GM12878 (cell line): ENCODE measurements at regions not wholly inside any gene's neighbourhood (a gene's known extent, or its start where the extent isn't known, plus 50 kb on each side); places are given as distances from the start of the nearest gene placed in this dataset.

ENCODE experiments used
- ATAC-seq: fragments of 200-7000 bp; cut with Tn5 transposase; 3 replicates; pipeline ENCODE4 v1.9.1; 2020; ENCODE audit warnings: mild to moderate bottlenecking, moderate library complexity
- BruUV-seq: library from RNA; stranded (reverse); fragments of 400-500 nt; replicated peaks from 2 replicates; lab custom pipeline; 2021; lab: Mats Ljungman, UMichigan
- CTCF ChIA-PET: fragments of 300-600 bp; sonication (Branson Sonifier 250); formaldehyde crosslinking; extraction: SDS; loops from one replicate; lab custom pipeline; 2021; ENCODE audit warnings: inconsistent platforms; lab: Yijun Ruan, JAX
- POLR2A ChIA-PET: fragments of 350-600 bp; formaldehyde crosslinking; extraction: SDS; loops from one replicate; lab custom pipeline; 2021; ENCODE audit warnings: inconsistent platforms; lab: Charles Lee
- RAD21 ChIA-PET: fragments of 300-600 bp; sonication (Branson Sonifier 250); formaldehyde crosslinking; loops from one replicate; lab custom pipeline; 2023; ENCODE audit warnings: antibody characterized with exemption; ENCODE audit not compliant: unreplicated experiment; lab: Charles Lee
- SMC1A ChIA-PET: fragments of 300-600 bp; sonication (Branson Sonifier 250); formaldehyde crosslinking; loops from one replicate; lab custom pipeline; 2023; ENCODE audit not compliant: unreplicated experiment, uncharacterized antibody; lab: Charles Lee
- DNase-seq: peaks from one replicate; pipeline ENCODE4 v3.0.0-alpha.2; 2011; ENCODE audit warnings: low read depth, low spot score
- FAIRE-seq: peaks from 3 replicates; lab custom pipeline; 2011; peaks lifted over from hg19 to GRCh38; lab: Jason Lieb, UNC
- H2AFZ ChIP-seq: 2 replicates; pipeline ENCODE4 v1.6.0; 2011; ENCODE audit warnings: low read depth, low read length, control low read depth; ENCODE audit not compliant: control insufficient read depth
- H3K27ac ChIP-seq: 2 replicates; pipeline ENCODE4 v1.5.1; 2011; ENCODE audit warnings: control low read depth; ENCODE audit not compliant: control insufficient read depth, insufficient read depth
- H3K27me3 ChIP-seq, 2 experiments: replicated peaks in 1 of 2; 2 replicates each; pipeline versions ENCODE4 v1.6.0 to v1.6.1; 2011; ENCODE audit warnings: low read length in 1 of 2; ENCODE audit not compliant: control insufficient read depth in 2 of 2, insufficient read depth in 2 of 2
- H3K36me3 ChIP-seq, 2 experiments: 2 replicates each; pipeline ENCODE4 v1.5.1; 2011; ENCODE audit warnings: low read length in 1 of 2; ENCODE audit not compliant: control insufficient read depth in 2 of 2, insufficient read depth in 2 of 2
- H3K4me1 ChIP-seq: 2 replicates; pipeline ENCODE4 v1.6.1; 2011; ENCODE audit warnings: mild to moderate bottlenecking, low read length, moderate library complexity, mixed read lengths; ENCODE audit not compliant: control insufficient read depth, insufficient read depth
- H3K4me2 ChIP-seq: 2 replicates; pipeline ENCODE4 v1.6.0; 2011; ENCODE audit warnings: control low read depth; ENCODE audit not compliant: control insufficient read depth, insufficient read depth
- H3K4me3 ChIP-seq: fragments of 200-600 bp; sonication (generic); 2 replicates; pipeline ENCODE4 v1.5.1; 2016
- H3K79me2 ChIP-seq: 2 replicates; pipeline ENCODE4 v1.6.0; 2011; ENCODE audit warnings: low read length; ENCODE audit not compliant: control insufficient read depth, insufficient read depth
- H3K9ac ChIP-seq: 2 replicates; pipeline ENCODE4 v1.8.0; 2011; ENCODE audit warnings: low read length, control low read depth, mixed read lengths; ENCODE audit not compliant: control insufficient read depth, insufficient read depth
- H3K9me3 ChIP-seq: replicated peaks from 3 replicates; pipeline ENCODE4 v1.5.1; 2011; ENCODE audit warnings: mild to moderate bottlenecking, low read length; ENCODE audit not compliant: control insufficient read depth, insufficient read depth
- H4K20me1 ChIP-seq: 2 replicates; pipeline ENCODE4 v1.6.0; 2011; ENCODE audit not compliant: control insufficient read depth, insufficient read depth
- BCL3 ChIP-seq: IDR thresholded peaks from 2 replicates; pipeline ENCODE4 v1.6.1; 2011; ENCODE audit warnings: borderline replicate concordance, low read depth, mild to moderate bottlenecking, moderate library complexity, low read length; ENCODE audit not compliant: insufficient read depth, poor library complexity, severe bottlenecking
- BRCA1 ChIP-seq: IDR thresholded peaks from 2 replicates; pipeline ENCODE4 v1.6.1; 2011; ENCODE audit warnings: low read depth, low read length, improper control_type of control experiment
- CBX5 ChIP-seq: sonication (generic); IDR thresholded peaks from 2 replicates; pipeline ENCODE4 v1.6.1; 2016; ENCODE audit warnings: low read depth, moderate library complexity, mild to moderate bottlenecking, inconsistent platforms
- HDAC2 ChIP-seq: fragments of 200-600 bp; sonication (generic); IDR thresholded peaks from 2 replicates; pipeline ENCODE4 v1.6.1; 2017
- IKZF1 ChIP-seq: fragments of 450-650 bp; conservative IDR thresholded peaks from 2 replicates; pipeline ENCODE4 v1.6.1; 2017; ENCODE audit warnings: antibody characterized with exemption, mild to moderate bottlenecking
- JUND ChIP-seq: IDR thresholded peaks from 2 replicates; pipeline ENCODE4 v1.6.1; 2012; ENCODE audit warnings: low read depth, mild to moderate bottlenecking, low read length, improper control_type of control experiment, moderate library complexity
- MTA2 ChIP-seq: fragments of 450-650 bp; IDR thresholded peaks from 2 replicates; pipeline ENCODE4 v1.6.1; 2016; ENCODE audit warnings: low read depth, mild to moderate bottlenecking, moderate library complexity
- MXI1 ChIP-seq: fragments of 150-350 bp; IDR thresholded peaks from 2 replicates; pipeline ENCODE4 v1.6.1; 2011; ENCODE audit warnings: low read depth, mild to moderate bottlenecking, inconsistent platforms, low read length, improper control_type of control experiment
- NRF1 ChIP-seq: conservative IDR thresholded peaks from 2 replicates; pipeline ENCODE4 v1.6.1; 2011; ENCODE audit warnings: mild to moderate bottlenecking, low read depth, low read length, improper control_type of control experiment
- SP1 ChIP-seq: IDR thresholded peaks from one replicate; pipeline ENCODE4 v1.6.1; 2011; ENCODE audit warnings: low read depth, low read length
- ZBTB11 ChIP-seq: fragments of 450-650 bp; formaldehyde crosslinking; IDR thresholded peaks from 2 replicates; pipeline ENCODE4 v1.5.0; 2022; ENCODE audit warnings: mild to moderate bottlenecking, missing genetic modification characterization
- WGBS: methylation state at CpG from one replicate; pipeline ENCODE4 v1.1.6; 2016; ENCODE audit warnings: low lambda C conversion rate; ENCODE audit not compliant: insufficient replicate concordance, insufficient coverage; ENCODE audit errors: missing lambda C conversion rate; 5-methylcytosine and 5-hydroxymethylcytosine counted together
- in situ Hi-C: fragments of 300-500 bp; cut with MboI; formaldehyde crosslinking; loops from 9 replicates; pipeline ENCODE4 v1.14.3; 2018; ENCODE audit warnings: mixed read lengths
- intact Hi-C: fragments of 100-400 bp; cut with micrococcal nuclease; formaldehyde crosslinking; loops from one replicate; pipeline ENCODE4 v1.14.2; 2022; ENCODE audit not compliant: unreplicated experiment
- TF ChIP-seq, protein P1 (sequence below): fragments of 450-650 bp; IDR thresholded peaks from 2 replicates; pipeline ENCODE4 v1.6.1; 2016; ENCODE audit warnings: mild to moderate bottlenecking, moderate library complexity, borderline replicate concordance
- TF ChIP-seq, protein P2 (sequence below): IDR thresholded peaks from 2 replicates; pipeline ENCODE4 v1.6.1; 2012; ENCODE audit warnings: low read depth, low read length, improper control_type of control experiment

DNA sequence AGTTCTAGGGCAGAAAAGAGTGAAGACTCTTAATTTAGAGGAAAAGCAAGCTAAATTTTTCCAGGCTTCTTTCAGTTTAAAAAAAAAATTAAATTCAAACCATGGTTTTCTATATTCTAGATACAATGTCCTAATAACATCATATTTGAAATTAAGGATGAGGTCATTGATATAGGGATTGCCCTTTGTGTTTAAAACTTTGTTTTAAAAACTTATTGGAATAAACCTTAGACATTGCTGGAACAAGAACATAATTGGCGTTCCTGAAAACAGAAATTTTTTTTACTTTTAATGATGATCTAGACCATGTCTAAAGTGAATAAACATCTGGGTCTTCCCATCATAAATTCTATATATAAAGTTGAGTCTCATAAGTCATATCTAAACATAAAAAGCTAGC, 859.4 kb upstream of the CHORDC1 start (continued):
- TF ChIP-seq NRF1: no peak
- TF ChIP-seq JUND: no peak
- no peak for TF ChIP-seq MTA2
- no peak for TF ChIP-seq BRCA1
- no peak for TF ChIP-seq CBX5
- no peak for TF ChIP-seq IKZF1
- no peak for TF ChIP-seq SP1
- TF ChIP-seq, protein P1, sequence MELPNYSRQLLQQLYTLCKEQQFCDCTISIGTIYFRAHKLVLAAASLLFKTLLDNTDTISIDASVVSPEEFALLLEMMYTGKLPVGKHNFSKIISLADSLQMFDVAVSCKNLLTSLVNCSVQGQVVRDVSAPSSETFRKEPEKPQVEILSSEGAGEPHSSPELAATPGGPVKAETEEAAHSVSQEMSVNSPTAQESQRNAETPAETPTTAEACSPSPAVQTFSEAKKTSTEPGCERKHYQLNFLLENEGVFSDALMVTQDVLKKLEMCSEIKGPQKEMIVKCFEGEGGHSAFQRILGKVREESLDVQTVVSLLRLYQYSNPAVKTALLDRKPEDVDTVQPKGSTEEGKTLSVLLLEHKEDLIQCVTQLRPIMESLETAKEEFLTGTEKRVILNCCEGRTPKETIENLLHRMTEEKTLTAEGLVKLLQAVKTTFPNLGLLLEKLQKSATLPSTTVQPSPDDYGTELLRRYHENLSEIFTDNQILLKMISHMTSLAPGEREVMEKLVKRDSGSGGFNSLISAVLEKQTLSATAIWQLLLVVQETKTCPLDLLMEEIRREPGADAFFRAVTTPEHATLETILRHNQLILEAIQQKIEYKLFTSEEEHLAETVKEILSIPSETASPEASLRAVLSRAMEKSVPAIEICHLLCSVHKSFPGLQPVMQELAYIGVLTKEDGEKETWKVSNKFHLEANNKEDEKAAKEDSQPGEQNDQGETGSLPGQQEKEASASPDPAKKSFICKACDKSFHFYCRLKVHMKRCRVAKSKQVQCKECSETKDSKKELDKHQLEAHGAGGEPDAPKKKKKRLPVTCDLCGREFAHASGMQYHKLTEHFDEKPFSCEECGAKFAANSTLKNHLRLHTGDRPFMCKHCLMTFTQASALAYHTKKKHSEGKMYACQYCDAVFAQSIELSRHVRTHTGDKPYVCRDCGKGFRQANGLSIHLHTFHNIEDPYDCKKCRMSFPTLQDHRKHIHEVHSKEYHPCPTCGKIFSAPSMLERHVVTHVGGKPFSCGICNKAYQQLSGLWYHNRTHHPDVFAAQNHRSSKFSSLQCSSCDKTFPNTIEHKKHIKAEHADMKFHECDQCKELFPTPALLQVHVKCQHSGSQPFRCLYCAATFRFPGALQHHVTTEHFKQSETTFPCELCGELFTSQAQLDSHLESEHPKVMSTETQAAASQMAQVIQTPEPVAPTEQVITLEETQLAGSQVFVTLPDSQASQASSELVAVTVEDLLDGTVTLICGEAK: no peak

DNA sequence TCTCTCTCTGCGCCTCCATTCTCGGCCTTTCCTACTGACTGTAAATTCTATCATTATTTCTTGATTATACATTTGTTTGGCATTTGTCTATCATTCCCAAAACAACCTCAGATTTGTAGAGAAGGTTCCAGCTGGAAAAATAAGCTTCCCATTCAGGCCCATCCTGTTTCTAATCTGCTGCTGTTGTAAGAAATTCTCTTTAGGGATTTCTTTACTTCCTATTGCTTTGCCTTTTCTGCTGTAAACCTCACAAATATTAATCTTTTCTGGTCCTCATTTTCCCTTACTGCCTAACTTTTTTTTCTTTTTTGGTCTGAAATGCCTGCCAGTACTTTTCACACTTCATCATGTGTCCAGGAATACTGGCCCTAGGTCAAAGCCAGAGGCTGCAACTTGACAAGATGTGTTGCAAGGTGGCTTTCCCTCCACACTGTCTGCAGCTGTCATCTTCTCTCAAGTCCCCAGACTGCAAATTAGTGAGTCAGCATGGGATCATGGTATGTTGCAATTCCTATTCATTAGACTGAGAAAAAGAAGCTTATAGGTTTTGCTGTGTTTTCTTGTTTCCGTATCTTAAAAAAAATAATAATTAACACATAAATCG, 858.7 kb upstream of the CHORDC1 start:
- Histone ChIP-seq H3K9ac (no peak overlapping the region), H3K4me1 (no peaks in the 10 kb centered on the region), H3K27ac (no peak overlapping the region), H3K4me2 (no peak overlapping the region), H3K36me3 (no peaks in the 10 kb centered on the region), H3K27me3 (no peaks in the 10 kb centered on the region), H3K4me3 (no peak overlapping the region), H2AFZ (no peak overlapping the region), H4K20me1 (no peaks in the 10 kb centered on the region), H3K9me3 (no peaks in the 10 kb centered on the region), H3K79me2 (no peaks in the 10 kb centered on the region)
- WGBS: 47% methylated on average over 4 of the region's 4 CpGs
- RAD21 ChIA-PET: no interaction called here
- SMC1A ChIA-PET: no interaction called here
- intact Hi-C loops: no loop called here
- POLR2A ChIA-PET: no interaction called here
- no peak for FAIRE-seq
- no TSS peak for BruUV-seq
- CTCF ChIA-PET: no interaction called here
- no peak for DNase-seq
- in situ Hi-C loops: no loop called here
- no peak for ATAC-seq
- TF ChIP-seq ZBTB11 (CRISPR knock-in tag): no peak
- no peak for TF ChIP-seq BCL3
- no peak for TF ChIP-seq MXI1
- TF ChIP-seq HDAC2: no peak
- TF ChIP-seq, protein P2, sequence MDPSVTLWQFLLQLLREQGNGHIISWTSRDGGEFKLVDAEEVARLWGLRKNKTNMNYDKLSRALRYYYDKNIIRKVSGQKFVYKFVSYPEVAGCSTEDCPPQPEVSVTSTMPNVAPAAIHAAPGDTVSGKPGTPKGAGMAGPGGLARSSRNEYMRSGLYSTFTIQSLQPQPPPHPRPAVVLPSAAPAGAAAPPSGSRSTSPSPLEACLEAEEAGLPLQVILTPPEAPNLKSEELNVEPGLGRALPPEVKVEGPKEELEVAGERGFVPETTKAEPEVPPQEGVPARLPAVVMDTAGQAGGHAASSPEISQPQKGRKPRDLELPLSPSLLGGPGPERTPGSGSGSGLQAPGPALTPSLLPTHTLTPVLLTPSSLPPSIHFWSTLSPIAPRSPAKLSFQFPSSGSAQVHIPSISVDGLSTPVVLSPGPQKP: no peak
